ENCODE measurements at regions not wholly inside any gene's neighbourhood (a gene's known extent, or its start where the extent isn't known, plus 50 kb on each side); places are given as distances from the start of the nearest gene placed in this dataset.

DNA sequence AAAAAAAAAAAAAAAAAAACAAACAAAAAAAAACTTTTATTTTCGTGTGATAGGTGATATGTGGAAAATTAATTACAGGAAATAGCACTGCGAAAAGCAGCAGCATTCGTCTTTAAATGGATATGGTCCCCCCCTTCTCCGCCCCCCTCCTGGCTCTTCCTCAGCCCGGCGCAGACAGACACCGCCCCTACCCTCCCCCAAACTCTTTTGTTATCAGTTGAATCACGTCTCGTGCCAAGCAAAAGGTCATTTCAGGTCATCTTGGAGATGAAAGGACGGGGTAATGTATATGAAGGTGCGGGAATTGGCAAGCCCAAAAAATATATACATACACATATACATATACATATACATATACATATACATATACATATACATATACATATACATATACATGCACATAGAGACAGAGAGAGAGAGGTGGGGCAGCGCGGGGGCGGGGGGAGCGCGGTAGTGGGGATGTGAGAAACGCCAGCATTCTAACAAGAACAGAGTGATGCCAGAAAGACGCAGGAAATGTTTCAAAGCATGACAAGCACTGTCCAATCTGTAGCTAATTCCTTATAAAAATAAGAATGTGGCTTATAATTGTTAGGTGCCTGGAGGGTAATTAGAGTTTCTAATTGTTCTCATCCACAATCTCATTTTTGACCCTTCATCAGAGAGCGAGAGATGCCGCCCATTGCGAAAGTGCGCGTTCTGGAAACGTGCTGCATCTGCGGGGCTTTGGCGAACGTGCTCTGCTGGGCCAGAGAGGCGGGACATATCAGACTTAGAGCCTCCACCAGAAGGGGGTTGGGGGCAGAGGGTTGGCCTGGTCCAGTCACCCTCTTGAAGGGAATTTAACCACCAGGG is 214.5 kb upstream of the UBASH3B start:
- TF ChIP-seq, protein P1, sequence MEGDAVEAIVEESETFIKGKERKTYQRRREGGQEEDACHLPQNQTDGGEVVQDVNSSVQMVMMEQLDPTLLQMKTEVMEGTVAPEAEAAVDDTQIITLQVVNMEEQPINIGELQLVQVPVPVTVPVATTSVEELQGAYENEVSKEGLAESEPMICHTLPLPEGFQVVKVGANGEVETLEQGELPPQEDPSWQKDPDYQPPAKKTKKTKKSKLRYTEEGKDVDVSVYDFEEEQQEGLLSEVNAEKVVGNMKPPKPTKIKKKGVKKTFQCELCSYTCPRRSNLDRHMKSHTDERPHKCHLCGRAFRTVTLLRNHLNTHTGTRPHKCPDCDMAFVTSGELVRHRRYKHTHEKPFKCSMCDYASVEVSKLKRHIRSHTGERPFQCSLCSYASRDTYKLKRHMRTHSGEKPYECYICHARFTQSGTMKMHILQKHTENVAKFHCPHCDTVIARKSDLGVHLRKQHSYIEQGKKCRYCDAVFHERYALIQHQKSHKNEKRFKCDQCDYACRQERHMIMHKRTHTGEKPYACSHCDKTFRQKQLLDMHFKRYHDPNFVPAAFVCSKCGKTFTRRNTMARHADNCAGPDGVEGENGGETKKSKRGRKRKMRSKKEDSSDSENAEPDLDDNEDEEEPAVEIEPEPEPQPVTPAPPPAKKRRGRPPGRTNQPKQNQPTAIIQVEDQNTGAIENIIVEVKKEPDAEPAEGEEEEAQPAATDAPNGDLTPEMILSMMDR (IDR thresholded peaks at IDR 0.05; ENCODE audit: low read depth, low read length), result no peak
- no peak for DNase-seq (ENCODE audit: extremely low read depth, low read depth)

DNA sequence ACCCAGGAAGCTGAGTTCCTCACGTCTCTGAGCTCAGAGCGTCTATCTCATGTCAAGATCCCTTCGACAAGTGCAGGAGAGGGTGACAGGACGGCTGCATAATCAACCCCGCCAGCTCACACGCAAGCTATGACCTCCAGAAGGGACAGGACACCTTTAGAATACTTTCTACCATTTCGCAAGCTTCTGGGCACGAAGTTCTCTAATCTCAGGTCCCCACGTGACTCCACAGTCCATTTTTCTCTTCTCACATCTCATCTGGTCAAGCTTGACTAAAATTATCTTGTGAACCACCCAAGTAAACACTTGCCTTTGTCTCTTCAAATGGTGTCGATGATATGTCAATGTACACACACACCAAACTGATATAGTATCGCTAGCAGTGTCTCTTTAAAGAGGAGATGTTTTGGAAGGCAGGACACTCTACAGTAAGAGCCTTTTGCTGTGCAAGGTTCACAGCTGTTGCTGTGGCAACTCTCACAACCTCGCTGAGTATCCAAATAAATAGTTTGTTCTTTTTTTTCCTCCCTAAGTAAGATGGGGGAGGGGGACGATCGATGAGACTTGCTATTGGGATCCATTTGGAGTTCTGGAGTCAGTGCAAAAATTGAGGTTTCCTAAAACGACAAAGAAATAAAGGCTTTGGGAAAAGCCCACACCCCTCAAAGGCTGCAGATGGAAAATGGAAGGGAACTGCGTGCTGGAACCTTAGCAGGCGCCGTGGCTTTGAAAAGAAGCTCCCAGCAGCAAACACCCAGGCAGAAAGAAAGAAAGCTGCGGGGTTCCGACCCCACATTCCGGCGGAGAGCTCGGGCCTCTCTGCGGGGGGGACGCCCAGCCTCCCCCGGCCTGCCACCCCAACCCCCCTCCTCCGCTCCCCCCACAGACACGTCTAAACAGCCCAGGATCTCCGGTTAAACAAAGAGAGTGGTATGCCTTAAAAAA is 215.4 kb upstream of the UBASH3B start:
- peak; percentile 7 for DNase-seq (ENCODE audit: extremely low read depth, low read depth)

DNA sequence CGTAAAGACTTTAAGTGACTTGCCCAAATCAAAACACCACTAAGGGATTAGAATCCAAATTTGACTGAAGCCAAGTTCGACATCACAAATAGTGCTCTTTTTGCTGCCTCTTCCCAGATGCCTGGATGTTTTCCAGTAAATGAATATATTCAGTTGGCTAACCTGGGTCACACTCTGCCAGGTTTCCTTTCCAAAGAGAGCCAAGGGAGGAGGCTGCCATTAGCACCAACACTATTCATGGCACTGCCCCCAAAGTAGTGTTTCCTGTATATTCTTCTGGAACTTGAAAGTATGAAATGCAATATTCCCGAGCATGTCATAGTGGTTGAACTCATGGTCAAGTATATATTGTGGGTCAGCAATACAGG is 219.3 kb upstream of the UBASH3B start:
- TF ChIP-seq, protein P1 (IDR thresholded peaks at IDR 0.05; ENCODE audit: low read depth, low read length), result no peak
- no peak for DNase-seq (ENCODE audit: extremely low read depth, low read depth)

More for the DNA sequence above, 215.4 kb upstream of the UBASH3B start:
- TF ChIP-seq, protein P1 (IDR thresholded peaks at IDR 0.05; ENCODE audit: low read depth, low read length), result no peak

DNA sequence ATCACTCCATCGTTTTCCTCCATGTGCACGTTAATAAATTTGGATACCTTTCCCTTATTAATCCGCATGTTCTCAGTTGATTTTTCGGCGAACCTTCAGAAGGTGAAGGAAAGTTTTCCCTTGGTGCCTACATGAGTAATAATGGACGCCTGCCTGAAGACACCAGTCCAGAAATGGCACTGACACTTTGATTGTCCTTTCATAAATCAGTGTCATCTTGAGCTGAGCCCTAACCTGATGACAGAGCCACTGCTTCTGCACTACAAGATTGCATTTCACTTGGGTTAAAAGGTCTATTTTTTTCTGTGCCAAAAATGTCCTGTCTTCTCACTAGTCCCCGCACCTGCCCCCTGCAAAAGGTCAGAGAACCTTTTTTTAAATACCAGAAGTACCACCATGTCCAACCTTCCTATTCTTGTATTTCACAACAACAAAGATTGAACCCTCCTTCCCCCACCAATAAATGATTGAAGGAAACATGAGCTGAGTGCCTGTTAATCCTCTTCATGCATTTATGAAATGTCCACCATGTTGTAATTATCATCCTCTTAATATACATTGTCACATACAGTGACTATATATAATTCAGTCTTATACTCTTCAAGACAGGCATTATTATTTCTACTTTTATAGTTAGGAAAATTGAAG is 219.9 kb upstream of the UBASH3B start:
- no peak for DNase-seq (ENCODE audit: extremely low read depth, low read depth)
- TF ChIP-seq, protein P1 (IDR thresholded peaks at IDR 0.05; ENCODE audit: low read depth, low read length), result no peak

- TF ChIP-seq, protein P1 (IDR thresholded peaks at IDR 0.05; ENCODE audit: low read depth, low read length), result no peak
Measured at GRCh38 chr11:122434786-122435185, 220.7 kb upstream of the UBASH3B start.

DNA sequence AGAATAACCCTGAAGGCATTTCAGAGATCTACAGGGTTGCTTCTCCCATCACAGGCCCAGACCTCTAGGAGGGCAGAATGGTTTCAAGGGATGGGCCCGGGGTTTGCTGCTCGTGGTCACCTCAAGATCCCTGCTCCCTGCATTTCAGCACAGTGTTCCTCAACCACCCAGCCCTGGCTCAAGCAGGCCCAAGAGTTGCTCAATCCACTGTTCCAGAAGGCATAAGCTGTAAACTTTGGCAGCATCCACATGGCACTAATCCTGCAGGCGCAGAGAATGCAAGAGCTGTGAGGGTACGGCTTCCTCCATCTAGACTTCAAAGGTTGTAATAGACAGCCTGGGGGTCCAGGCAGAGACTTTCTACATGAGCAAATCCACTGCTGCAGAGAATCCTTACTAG is 225.0 kb upstream of the UBASH3B start:
- DNase-seq (ENCODE audit: extremely low read depth, low read depth), result no peak
- TF ChIP-seq, protein P1 (IDR thresholded peaks at IDR 0.05; ENCODE audit: low read depth, low read length), result no peak

More at GRCh38 chr11:122434786-122435185, 220.7 kb upstream of the UBASH3B start:
- no peak for DNase-seq (ENCODE audit: extremely low read depth, low read depth)
